Neural cell (in vitro differentiated cells): ENCODE measurements at regions not wholly inside any gene's neighbourhood (a gene's known extent, or its start where the extent isn't known, plus 50 kb on each side); places are given as distances from the start of the nearest gene placed in this dataset.

Source experiments
- H2AFZ ChIP-seq: fragments of 200-600, 300-800 bp; sonication (generic), shearing (Covaris generic); 2 replicates; pipeline ENCODE4 v1.6.0; 2014; ENCODE audit warnings: low read depth, mild to moderate bottlenecking, antibody characterized with exemption, low read length, moderate library complexity
- H3F3A ChIP-seq: fragments of 200-600 bp; shearing (Covaris generic); 2 replicates; pipeline ENCODE4 v1.6.1; 2016; ENCODE audit warnings: mild to moderate bottlenecking, moderate library complexity, mixed read lengths, antibody characterized with exemption, low read length; ENCODE audit not compliant: insufficient read depth, poor library complexity, severe bottlenecking
- H3K27ac ChIP-seq: fragments of 200-600, 300-800 bp; sonication (generic), shearing (Covaris generic); 2 replicates; pipeline ENCODE4 v1.5.1; 2014; ENCODE audit warnings: mild to moderate bottlenecking, low read length, moderate library complexity
- H3K27me3 ChIP-seq: fragments of 300-800, 200-600 bp; sonication (generic), shearing (Covaris generic); 2 replicates; pipeline ENCODE4 v1.6.0; 2014; ENCODE audit warnings: mild to moderate bottlenecking, low read depth, low read length, moderate library complexity; ENCODE audit not compliant: insufficient read depth
- H3K36me3 ChIP-seq: fragments of 300-800, 200-600 bp; sonication (generic), shearing (Covaris generic); 2 replicates; pipeline ENCODE4 v1.5.1; 2014; ENCODE audit warnings: mild to moderate bottlenecking, antibody characterized with exemption, low read length, moderate library complexity; ENCODE audit not compliant: insufficient read depth
- H3K4me2 ChIP-seq: fragments of 300-800, 200-600 bp; sonication (generic), shearing (Covaris generic); 2 replicates; pipeline ENCODE4 v1.6.0; 2014; ENCODE audit warnings: mild to moderate bottlenecking, low read length
- H3K4me3 ChIP-seq: fragments of 300-800, 200-600 bp; sonication (generic), shearing (Covaris generic); 2 replicates; pipeline ENCODE4 v1.5.1; 2014; ENCODE audit warnings: mild to moderate bottlenecking, low read length, moderate library complexity
- H3K79me2 ChIP-seq: fragments of 200-600 bp; shearing (Covaris generic); replicated peaks from 2 replicates; pipeline ENCODE4 v1.6.0; 2014; ENCODE audit warnings: mild to moderate bottlenecking, low read length, moderate library complexity; ENCODE audit not compliant: insufficient read depth
- H3K9ac ChIP-seq: fragments of 300-800, 200-600 bp; sonication (generic), shearing (Covaris generic); 2 replicates; pipeline ENCODE4 v1.6.1; 2016; ENCODE audit warnings: mild to moderate bottlenecking, low read length, mixed read lengths
- H3K9me2 ChIP-seq: fragments of 200-600 bp; shearing (Covaris generic); 2 replicates; pipeline ENCODE4 v1.6.1; 2016; ENCODE audit warnings: mild to moderate bottlenecking, low read length, mixed read lengths; ENCODE audit not compliant: insufficient read depth
- H3K9me3 ChIP-seq: fragments of 200-600, 300-800 bp; sonication (generic), shearing (Covaris generic); 2 replicates; pipeline ENCODE4 v1.6.1; 2016; ENCODE audit warnings: mild to moderate bottlenecking, mixed run types, low read length, moderate library complexity, mixed read lengths
- H4K20me1 ChIP-seq: fragments of 200-600 bp; shearing (Covaris generic); 2 replicates; pipeline ENCODE4 v1.6.1; 2016; ENCODE audit warnings: mild to moderate bottlenecking, mixed run types; ENCODE audit not compliant: insufficient read depth
- CTCF ChIP-seq: fragments of 450-650 bp; IDR thresholded peaks from 2 replicates; pipeline ENCODE4 v1.5.1; 2014; ENCODE audit warnings: antibody characterized with exemption, mild to moderate bottlenecking, moderate library complexity; ENCODE audit not compliant: poor library complexity, severe bottlenecking
- EP300 ChIP-seq: fragments of 450-650 bp; conservative IDR thresholded peaks from 2 replicates; pipeline ENCODE4 v1.6.1; 2014; ENCODE audit warnings: antibody characterized with exemption, mild to moderate bottlenecking, moderate library complexity; ENCODE audit not compliant: poor library complexity, severe bottlenecking
- EZH2 ChIP-seq: fragments of 200-600, 300-800 bp; shearing (Covaris generic), sonication (generic); IDR thresholded peaks from 2 replicates; pipeline ENCODE4 v1.6.1; 2014; ENCODE audit warnings: antibody characterized with exemption, low read length, borderline replicate concordance, mild to moderate bottlenecking; ENCODE audit not compliant: insufficient read depth, poor library complexity, severe bottlenecking
- MXI1 ChIP-seq: fragments of 450-650 bp; conservative IDR thresholded peaks from 2 replicates; pipeline ENCODE4 v1.6.1; 2014; ENCODE audit warnings: antibody characterized with exemption, mild to moderate bottlenecking; ENCODE audit not compliant: poor library complexity, severe bottlenecking
- POLR2AphosphoS5 ChIP-seq: IDR thresholded peaks from 2 replicates; pipeline ENCODE4 v1.6.1; 2012
- RAD21 ChIP-seq: fragments of 450-650 bp; conservative IDR thresholded peaks from 2 replicates; pipeline ENCODE4 v1.6.1; 2014; ENCODE audit warnings: antibody characterized with exemption, mild to moderate bottlenecking, moderate library complexity
- REST ChIP-seq: IDR thresholded peaks from 2 replicates; pipeline ENCODE4 v1.6.1; 2012; ENCODE audit warnings: borderline replicate concordance
- SMC3 ChIP-seq: fragments of 450-650 bp; conservative IDR thresholded peaks from 2 replicates; pipeline ENCODE4 v1.6.1; 2014; ENCODE audit warnings: antibody characterized with exemption, mild to moderate bottlenecking, moderate library complexity; ENCODE audit not compliant: poor library complexity
- TAF1 ChIP-seq: IDR thresholded peaks from 2 replicates; pipeline ENCODE4 v1.6.1; 2012; ENCODE audit warnings: low read depth

GRCh38 chr18:40431071-40431985 is 1523.7 kb upstream of the PIK3C3 start:
- H2AFZ ChIP-seq: no peak overlapping the region
- H3K4me2 ChIP-seq: no peak overlapping the region
- H4K20me1 ChIP-seq: no peaks in the 10 kb centered on the region
- H3K36me3 ChIP-seq: no peaks in the 10 kb centered on the region
- TF ChIP-seq RAD21 (no peak), REST (no peak), EZH2 (no peak), CTCF (no peak), TAF1 (no peak), POLR2AphosphoS5 (no peak), MXI1 (no peak), SMC3 (no peak), EP300 (no peak)
- H3K27ac ChIP-seq: no peak overlapping the region
- no peaks in the 10 kb centered on the region for H3K9me2 ChIP-seq
- H3K9ac ChIP-seq: no peak overlapping the region
- no peaks in the 10 kb centered on the region for H3K9me3 ChIP-seq
- no peak overlapping the region for H3K4me3 ChIP-seq
- no peaks in the 10 kb centered on the region for H3K79me2 ChIP-seq
- H3K27me3 ChIP-seq: no peaks in the 10 kb centered on the region
- no peaks in the 10 kb centered on the region for H3F3A ChIP-seq

GRCh38 chr18:40423291-40423690 is 1531.7 kb upstream of the PIK3C3 start:
- Histone ChIP-seq H4K20me1 (no peaks in the 10 kb centered on the region), H3K27me3 (no peaks in the 10 kb centered on the region), H3K36me3 (no peaks in the 10 kb centered on the region), H2AFZ (no peak overlapping the region), H3F3A (no peaks in the 10 kb centered on the region), H3K9me2 (no peaks in the 10 kb centered on the region), H3K4me3 (no peak overlapping the region), H3K27ac (no peak overlapping the region), H3K9me3 (no peaks in the 10 kb centered on the region), H3K79me2 (no peaks in the 10 kb centered on the region), H3K9ac (no peak overlapping the region), H3K4me2 (no peak overlapping the region)
- TF ChIP-seq EP300: no peak
